ENCODE measurements at regions not wholly inside any gene's neighbourhood (a gene's known extent, or its start where the extent isn't known, plus 50 kb on each side); places are given as distances from the start of the nearest gene placed in this dataset.

- no peak for DNase-seq (ENCODE audit: extremely low read depth, low read depth)
Observed at GRCh38 chr4:19746377-19746776, 505.3 kb upstream of the SLIT2 start.

GRCh38 chr4:19743115-19743638, 508.5 kb upstream of the SLIT2 start:
- no peak for DNase-seq (ENCODE audit: extremely low read depth, low read depth)
- TF ChIP-seq, protein P1, sequence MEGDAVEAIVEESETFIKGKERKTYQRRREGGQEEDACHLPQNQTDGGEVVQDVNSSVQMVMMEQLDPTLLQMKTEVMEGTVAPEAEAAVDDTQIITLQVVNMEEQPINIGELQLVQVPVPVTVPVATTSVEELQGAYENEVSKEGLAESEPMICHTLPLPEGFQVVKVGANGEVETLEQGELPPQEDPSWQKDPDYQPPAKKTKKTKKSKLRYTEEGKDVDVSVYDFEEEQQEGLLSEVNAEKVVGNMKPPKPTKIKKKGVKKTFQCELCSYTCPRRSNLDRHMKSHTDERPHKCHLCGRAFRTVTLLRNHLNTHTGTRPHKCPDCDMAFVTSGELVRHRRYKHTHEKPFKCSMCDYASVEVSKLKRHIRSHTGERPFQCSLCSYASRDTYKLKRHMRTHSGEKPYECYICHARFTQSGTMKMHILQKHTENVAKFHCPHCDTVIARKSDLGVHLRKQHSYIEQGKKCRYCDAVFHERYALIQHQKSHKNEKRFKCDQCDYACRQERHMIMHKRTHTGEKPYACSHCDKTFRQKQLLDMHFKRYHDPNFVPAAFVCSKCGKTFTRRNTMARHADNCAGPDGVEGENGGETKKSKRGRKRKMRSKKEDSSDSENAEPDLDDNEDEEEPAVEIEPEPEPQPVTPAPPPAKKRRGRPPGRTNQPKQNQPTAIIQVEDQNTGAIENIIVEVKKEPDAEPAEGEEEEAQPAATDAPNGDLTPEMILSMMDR (IDR thresholded peaks at IDR 0.05; ENCODE audit: low read depth, low read length): no peak

More at GRCh38 chr4:19746377-19746776, 505.3 kb upstream of the SLIT2 start:
- TF ChIP-seq, protein P1 (IDR thresholded peaks at IDR 0.05; ENCODE audit: low read depth, low read length): no peak

- peak; percentile 64 for DNase-seq (ENCODE audit: extremely low read depth, low read depth)
- TF ChIP-seq, protein P1 (IDR thresholded peaks at IDR 0.05; ENCODE audit: low read depth, low read length): no peak
Observed at GRCh38 chr4:19739101-19739651, 512.5 kb upstream of the SLIT2 start.

DNA sequence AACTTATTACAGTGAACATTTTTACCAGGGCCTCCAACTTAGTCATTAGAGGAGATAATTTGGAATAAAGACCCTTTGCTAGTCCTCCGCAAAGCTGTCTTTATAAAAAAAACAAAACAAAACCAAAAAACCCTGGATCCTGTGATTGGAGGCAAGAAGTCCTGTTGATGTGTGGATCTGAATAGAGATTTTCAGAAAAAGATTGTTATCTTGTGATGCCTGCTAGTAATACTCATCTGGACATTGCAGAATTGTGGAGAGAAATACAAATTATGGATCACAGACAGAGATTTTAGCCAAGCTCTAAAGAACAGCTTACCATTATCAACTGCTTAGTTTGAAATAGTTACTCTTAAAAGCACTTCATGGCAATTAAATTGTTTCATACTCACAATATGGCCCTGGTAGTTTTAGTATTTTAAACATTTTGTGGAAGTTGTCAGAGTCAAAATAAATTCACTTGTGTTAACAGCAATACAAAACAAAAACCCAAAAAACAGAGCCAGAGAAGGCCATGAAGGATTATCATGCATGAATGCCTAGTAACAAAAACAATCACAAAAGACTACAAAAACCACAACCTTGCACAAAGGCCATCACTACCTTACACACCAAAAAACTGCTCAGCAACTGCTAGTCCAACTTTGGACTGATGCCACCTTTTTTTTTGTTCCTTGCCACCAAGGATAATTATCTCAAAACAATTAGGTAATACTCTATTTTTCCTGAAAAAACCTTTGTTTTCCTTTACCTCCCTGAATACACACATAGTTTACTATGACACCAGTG, 514.5 kb upstream of the SLIT2 start:
- TF ChIP-seq, protein P1 (IDR thresholded peaks at IDR 0.05; ENCODE audit: low read depth, low read length): no peak
- no peak for DNase-seq (ENCODE audit: extremely low read depth, low read depth)

- DNase-seq (ENCODE audit: extremely low read depth, low read depth): no peak
- TF ChIP-seq, protein P1 (IDR thresholded peaks at IDR 0.05; ENCODE audit: low read depth, low read length): no peak
Observed at GRCh38 chr4:19735012-19735411, 516.7 kb upstream of the SLIT2 start.

DNA sequence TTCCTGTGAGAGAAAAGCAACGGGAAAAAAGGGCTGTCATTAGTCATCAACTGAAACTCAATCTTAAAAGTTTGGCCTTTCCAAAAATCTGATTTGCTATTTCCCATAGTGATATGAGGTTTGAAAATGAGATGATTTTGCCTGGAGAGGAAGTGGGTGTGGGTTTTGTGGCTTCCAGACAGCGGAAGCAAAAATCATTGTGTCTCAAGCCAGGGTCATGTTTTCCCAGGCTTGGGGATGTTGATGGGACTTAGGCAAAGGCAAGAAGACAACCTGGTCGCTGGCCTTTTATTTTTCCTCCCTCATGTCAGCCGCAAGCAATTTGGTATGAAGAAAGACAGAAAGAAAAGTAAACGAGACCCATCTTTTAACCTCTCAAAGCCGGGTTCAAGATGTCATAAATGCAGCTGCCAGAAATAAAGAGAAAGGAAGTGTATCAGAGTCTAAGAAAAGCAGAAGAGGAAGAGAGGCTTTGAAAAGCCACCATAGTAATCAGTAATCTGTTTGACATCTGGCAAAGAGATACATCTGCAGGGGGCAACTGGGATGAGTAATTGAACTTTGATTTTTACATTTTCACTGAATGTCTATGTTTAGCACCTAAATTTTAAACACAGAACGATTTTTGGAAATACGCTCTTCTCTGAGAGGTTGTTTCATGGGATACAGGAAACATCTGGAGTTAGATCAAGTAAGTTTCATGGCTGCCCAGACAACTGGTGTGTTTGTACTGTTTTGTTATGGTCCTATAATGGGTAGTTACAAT, 521.6 kb upstream of the SLIT2 start:
- DNase-seq (ENCODE audit: extremely low read depth, low read depth): no peak
- TF ChIP-seq, protein P1 (IDR thresholded peaks at IDR 0.05; ENCODE audit: low read depth, low read length): no peak

Measured in AG09319 (cell line).